HG02678 (cell line): ENCODE measurements at regions not wholly inside any gene's neighbourhood (a gene's known extent, or its start where the extent isn't known, plus 50 kb on each side); places are given as distances from the start of the nearest gene placed in this dataset.
"Not testable (repeated sequence)": the region's sequence is repeated elsewhere in the genome, so short reads cannot be mapped to it uniquely, and the experiment has no call there.

Experiments used
- ATAC-seq: cut with Tn5 transposase; IDR thresholded peaks from one replicate; pipeline ENCODE4 v1.9.1; 2021; ENCODE audit warnings: mild to moderate bottlenecking, moderate library complexity; ENCODE audit not compliant: unreplicated experiment

- no peak for ATAC-seq
Observed at GRCh38 chr6:11486959-11487358, 50.6 kb upstream of the TMEM170B start.

GRCh38 chr6:11486486-11486885, 51.1 kb upstream of the TMEM170B start:
- no peak for ATAC-seq

GRCh38 chr6:11486051-11486450, 51.5 kb upstream of the TMEM170B start:
- no peak for ATAC-seq

- no peak for ATAC-seq
Observed at GRCh38 chr6:11485271-11485670, 52.3 kb upstream of the TMEM170B start.

- no peak for ATAC-seq
Observed at GRCh38 chr6:11484441-11484840, 53.1 kb upstream of the TMEM170B start.

- ATAC-seq, result no peak
Observed at GRCh38 chr6:11482616-11483015, 54.9 kb upstream of the TMEM170B start.

- no peak for ATAC-seq
Observed at GRCh38 chr6:11480541-11480940, 57.0 kb upstream of the TMEM170B start.

- ATAC-seq, result no peak
Observed at GRCh38 chr6:11479296-11479695, 58.3 kb upstream of the TMEM170B start.

- ATAC-seq, result no peak
Observed at GRCh38 chr6:11478586-11478985, 59.0 kb upstream of the TMEM170B start.

GRCh38 chr6:11475016-11475415, 62.5 kb upstream of the TMEM170B start:
- ATAC-seq, result no peak

GRCh38 chr6:11473008-11473740, 64.4 kb upstream of the TMEM170B start:
- no peak for ATAC-seq

GRCh38 chr6:11471261-11471660, 66.3 kb upstream of the TMEM170B start:
- ATAC-seq, result no peak

GRCh38 chr6:11469684-11470083, 67.9 kb upstream of the TMEM170B start:
- ATAC-seq, result no peak

- not testable (repeated sequence) for ATAC-seq
Observed at GRCh38 chr6:11468271-11468670, 69.3 kb upstream of the TMEM170B start.

- ATAC-seq, result no peak
Observed at GRCh38 chr6:11467364-11467763, 70.2 kb upstream of the TMEM170B start.

- ATAC-seq, result no peak
Observed at GRCh38 chr6:11463398-11463780, 74.2 kb upstream of the TMEM170B start.

- no peak for ATAC-seq
Observed at GRCh38 chr6:11462742-11463397, 74.7 kb upstream of the TMEM170B start.

GRCh38 chr6:11460837-11461661, 76.5 kb upstream of the TMEM170B start:
- peak; percentile 74 for ATAC-seq

- ATAC-seq, result no peak
Observed at GRCh38 chr6:11460001-11460668, 77.4 kb upstream of the TMEM170B start.

- peak; percentile 57 for ATAC-seq
Observed at GRCh38 chr6:11459079-11459610, 78.4 kb upstream of the TMEM170B start.

- ATAC-seq, result no peak
Observed at GRCh38 chr6:11458509-11458908, 79.0 kb upstream of the TMEM170B start.
